IMR-90 (cell line): ENCODE measurements at regions not wholly inside any gene's neighbourhood (a gene's known extent, or its start where the extent isn't known, plus 50 kb on each side); places are given as distances from the start of the nearest gene placed in this dataset.

Experiments used
- ATAC-seq: fragments of 200-7000 bp; cut with Tn5 transposase; 2 replicates; pipeline ENCODE4 v1.9.1; 2020; ENCODE audit warnings: low read depth, mild to moderate bottlenecking, moderate library complexity
- BruUV-seq: library from RNA; stranded (reverse); fragments of 400-500 nt; replicated peaks from 2 replicates; lab custom pipeline; 2021; lab: Mats Ljungman, UMichigan
- CTCF ChIA-PET: fragments of 300-600 bp; formaldehyde crosslinking; extraction: SDS; loops from one replicate; lab custom pipeline; 2021; ENCODE audit warnings: antibody characterized with exemption; lab: Yijun Ruan, JAX
- POLR2A ChIA-PET: fragments of 300-600 bp; sonication (Branson Sonifier 250); formaldehyde crosslinking; loops from one replicate; lab custom pipeline; 2022; ENCODE audit warnings: antibody characterized with exemption; ENCODE audit not compliant: unreplicated experiment; lab: Charles Lee
- DNase-seq: peaks from one replicate; pipeline ENCODE4 v3.0.0; 2013
- H2AFZ ChIP-seq: replicated peaks from 2 replicates; pipeline ENCODE3; 2013; ENCODE audit warnings: low read length, mild to moderate bottlenecking; ENCODE audit not compliant: poor library complexity
- H2AK5ac ChIP-seq: 2 replicates; pipeline ENCODE4 v1.6.1; 2013; ENCODE audit warnings: low read depth, low read length, inconsistent platforms
- H2AK9ac ChIP-seq: replicated peaks from 2 replicates; pipeline ENCODE3; 2013; ENCODE audit warnings: mild to moderate bottlenecking, low read depth, low read length, moderate library complexity; ENCODE audit not compliant: poor library complexity
- H2BK120ac ChIP-seq: 2 replicates; pipeline ENCODE4 v1.6.1; 2013; ENCODE audit warnings: low read depth, low read length, inconsistent platforms
- H2BK15ac ChIP-seq: 3 replicates; pipeline ENCODE4 v1.6.1; 2013; ENCODE audit warnings: low read depth, low read length, inconsistent platforms
- H2BK20ac ChIP-seq: 2 replicates; pipeline ENCODE4 v1.6.1; 2013; ENCODE audit warnings: low read depth, mild to moderate bottlenecking, inconsistent platforms, low read length, moderate library complexity
- H2BK5ac ChIP-seq: 2 replicates; pipeline ENCODE4 v1.6.1; 2013; ENCODE audit warnings: mild to moderate bottlenecking, low read depth, low read length, inconsistent platforms; ENCODE audit not compliant: poor library complexity, severe bottlenecking
- H3K14ac ChIP-seq: replicated peaks from 2 replicates; pipeline ENCODE4 v1.6.1; 2013; ENCODE audit warnings: low read depth, low read length, inconsistent platforms
- H3K18ac ChIP-seq: 2 replicates; pipeline ENCODE4 v1.6.1; 2013; ENCODE audit warnings: low read depth, low read length, control low read depth
- H3K23ac ChIP-seq: 2 replicates; pipeline ENCODE4 v1.6.1; 2013; ENCODE audit warnings: low read depth, low read length, inconsistent platforms
- H3K27ac ChIP-seq: 2 replicates; pipeline ENCODE4 v1.5.1; 2013; ENCODE audit warnings: mild to moderate bottlenecking, control low read depth, low read length; ENCODE audit not compliant: insufficient read depth
- H3K27me3 ChIP-seq: 2 replicates; pipeline ENCODE4 v1.6.1; 2013; ENCODE audit warnings: low read length; ENCODE audit not compliant: control insufficient read depth, insufficient read depth
- H3K36me3 ChIP-seq: 2 replicates; pipeline ENCODE4 v1.6.1; 2013; ENCODE audit warnings: low read length, mixed read lengths; ENCODE audit not compliant: control insufficient read depth, insufficient read depth
- H3K4ac ChIP-seq: 2 replicates; pipeline ENCODE4 v1.6.1; 2013; ENCODE audit warnings: low read depth, low read length, inconsistent platforms
- H3K4me1 ChIP-seq: 2 replicates; pipeline ENCODE4 v1.6.1; 2013; ENCODE audit warnings: low read length, mixed read lengths; ENCODE audit not compliant: control insufficient read depth, insufficient read depth
- H3K4me2 ChIP-seq: 2 replicates; pipeline ENCODE4 v1.6.1; 2013; ENCODE audit warnings: low read depth, mild to moderate bottlenecking, control low read depth, low read length, moderate library complexity
- H3K4me3 ChIP-seq: 2 replicates; pipeline ENCODE4 v1.5.1; 2013; ENCODE audit warnings: low read depth, mild to moderate bottlenecking, control low read depth, low read length, moderate library complexity; ENCODE audit not compliant: insufficient read depth
- H3K56ac ChIP-seq: 2 replicates; pipeline ENCODE4 v1.6.1; 2013; ENCODE audit warnings: low read length, inconsistent platforms; ENCODE audit not compliant: insufficient read depth; ENCODE audit errors: extremely low read depth
- H3K79me1 ChIP-seq, 2 experiments: 2 replicates each; pipeline ENCODE4 v1.6.1; 2013; ENCODE audit warnings: low read length in 2 of 2, inconsistent platforms in 1 of 2, low read depth in 1 of 2
- H3K9ac ChIP-seq: 2 replicates; pipeline ENCODE4 v1.6.1; 2013; ENCODE audit warnings: low read depth, low read length, control low read depth
- H3K9me1 ChIP-seq: 2 replicates; pipeline ENCODE4 v1.6.1; 2013; ENCODE audit warnings: low read length, inconsistent platforms; ENCODE audit not compliant: insufficient read depth
- H3K9me3 ChIP-seq: 2 replicates; pipeline ENCODE4 v1.6.1; 2013; ENCODE audit warnings: low read length; ENCODE audit not compliant: control insufficient read depth, insufficient read depth
- H4K20me1 ChIP-seq: 2 replicates; pipeline ENCODE4 v1.6.1; 2013; ENCODE audit warnings: low read length, inconsistent platforms; ENCODE audit not compliant: insufficient read depth
- H4K5ac ChIP-seq: 2 replicates; pipeline ENCODE4 v1.6.1; 2013; ENCODE audit warnings: mild to moderate bottlenecking, low read depth, low read length, control low read depth
- H4K8ac ChIP-seq, 2 experiments: 2 replicates each; pipeline ENCODE4 v1.6.1; 2013; ENCODE audit warnings: low read depth in 2 of 2, low read length in 2 of 2, control low read depth in 1 of 2, inconsistent platforms in 1 of 2
- H4K91ac ChIP-seq: 2 replicates; pipeline ENCODE4 v1.6.1; 2013; ENCODE audit warnings: low read depth, low read length, inconsistent platforms; ENCODE audit not compliant: insufficient read depth
- CTCF ChIP-seq: conservative IDR thresholded peaks from 2 replicates; pipeline ENCODE4 v1.5.1; 2012; ENCODE audit warnings: mild to moderate bottlenecking, low read depth, low read length, improper control_type of control experiment
- POLR2A ChIP-seq: IDR thresholded peaks from 2 replicates; pipeline ENCODE4 v1.6.1; 2012; ENCODE audit warnings: mild to moderate bottlenecking, low read depth, low read length
- RCOR1 ChIP-seq: IDR thresholded peaks from 2 replicates; pipeline ENCODE4 v1.6.1; 2012; ENCODE audit warnings: mild to moderate bottlenecking, low read length, improper control_type of control experiment; ENCODE audit not compliant: insufficient replicate concordance
- USF2 ChIP-seq: fragments of 150-350 bp; IDR thresholded peaks from 2 replicates; pipeline ENCODE4 v1.6.1; 2017; ENCODE audit warnings: mild to moderate bottlenecking, antibody characterized with exemption, low read length, low read depth
- WGBS, 2 experiments: methylation state at CpG; one replicate each; pipeline versions ENCODE4 v1.1.5 to v1.1.7; 2013; ENCODE audit warnings: missing lambda C conversion rate in 2 of 2; ENCODE audit not compliant: insufficient read length in 1 of 2; ENCODE audit errors: extremely low coverage in 2 of 2; 5-methylcytosine and 5-hydroxymethylcytosine counted together
- dilution Hi-C: fragments of 300-500 bp; cut with HindIII; formaldehyde crosslinking; loops from one replicate; pipeline ENCODE4 v1.14.3; 2018; ENCODE audit warnings: low sequenced_read_pairs; ENCODE audit not compliant: unreplicated experiment
- in situ Hi-C: fragments of 300-500 bp; cut with MboI; formaldehyde crosslinking; loops from 3 replicates; pipeline ENCODE4 v1.14.3; 2019; ENCODE audit warnings: low sequenced_read_pairs, inconsistent platforms, mixed read lengths
- intact Hi-C: fragments of 100-400 bp; cut with micrococcal nuclease; formaldehyde crosslinking; loops from 2 replicates; pipeline ENCODE4 v1.10.0; 2022

- Histone ChIP-seq H4K5ac (no peak overlapping the region), H2BK5ac (no peak overlapping the region), H3K4me3 (no peak overlapping the region), H3K9ac (no peak overlapping the region), H3K9me1 (no peaks in the 10 kb centered on the region), H4K8ac (no peak overlapping the region), H3K27me3 (no peaks in the 10 kb centered on the region), H3K79me1 (no peaks in the 10 kb centered on the region), H3K14ac (no peak overlapping the region), H2AFZ (no peak overlapping the region), H4K20me1 (no peaks in the 10 kb centered on the region), H2BK20ac (no peak overlapping the region), H2BK15ac (no peak overlapping the region), H3K27ac (no peak overlapping the region), H2AK5ac (no peak overlapping the region), H3K9me3 (no peaks in the 10 kb centered on the region), H3K56ac (no peak overlapping the region), H2BK120ac (no peak overlapping the region), H3K4me1 (peaks cover 3% of the 10 kb centered on the region; the same call in 1 of the 2 replicates), H2AK9ac (no peak overlapping the region), H3K18ac (no peak overlapping the region), H3K36me3 (no peaks in the 10 kb centered on the region), H3K23ac (no peak overlapping the region), H4K91ac (no peak overlapping the region), H3K4me2 (no peak overlapping the region), H3K4ac (no peak overlapping the region)
- CTCF ChIA-PET = no interaction called here
- BruUV-seq = no TSS peak
- POLR2A ChIA-PET = no interaction called here
- no peak for TF ChIP-seq RCOR1
- no peak for TF ChIP-seq USF2
- no peak for TF ChIP-seq POLR2A
- TF ChIP-seq CTCF = no peak
- WGBS, 2 experiments = 90% methylated on average over 2 of the region's 5 CpGs; no CpG with 5 or more reads in 1 of the 2 experiments
- in situ Hi-C loops (no loop called here), intact Hi-C loops (no loop called here), dilution Hi-C loops (no loop called here)
- ATAC-seq (no peak), DNase-seq (no peak)
These were observed 325.3 kb downstream of the GJA1 start for GRCh38 chr6:121760745-121761144.
